ENCODE measurements at regions not wholly inside any gene's neighbourhood (a gene's known extent, or its start where the extent isn't known, plus 50 kb on each side); places are given as distances from the start of the nearest gene placed in this dataset.

DNA sequence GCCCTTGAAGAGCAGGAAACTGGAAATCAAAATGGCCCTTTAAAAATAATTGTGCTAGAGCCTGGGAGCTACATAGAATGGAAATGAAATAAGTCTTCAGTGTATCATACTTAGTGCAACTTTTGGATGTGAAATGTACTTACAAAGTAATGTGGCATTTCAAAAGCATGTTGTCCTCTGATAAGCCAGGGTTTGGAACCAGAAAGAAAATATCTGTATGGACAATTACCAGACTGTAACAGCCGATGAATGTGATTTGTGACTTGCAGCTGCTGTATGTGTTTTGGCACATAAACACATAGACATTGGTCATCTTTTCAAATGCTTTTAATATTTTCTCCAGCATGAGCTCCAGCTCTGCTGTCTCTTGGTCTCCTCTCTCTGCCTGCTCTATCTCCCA is 546.4 kb downstream of the OMA1 start:
- DNase-seq (ENCODE audit: low spot score) = no peak

DNA sequence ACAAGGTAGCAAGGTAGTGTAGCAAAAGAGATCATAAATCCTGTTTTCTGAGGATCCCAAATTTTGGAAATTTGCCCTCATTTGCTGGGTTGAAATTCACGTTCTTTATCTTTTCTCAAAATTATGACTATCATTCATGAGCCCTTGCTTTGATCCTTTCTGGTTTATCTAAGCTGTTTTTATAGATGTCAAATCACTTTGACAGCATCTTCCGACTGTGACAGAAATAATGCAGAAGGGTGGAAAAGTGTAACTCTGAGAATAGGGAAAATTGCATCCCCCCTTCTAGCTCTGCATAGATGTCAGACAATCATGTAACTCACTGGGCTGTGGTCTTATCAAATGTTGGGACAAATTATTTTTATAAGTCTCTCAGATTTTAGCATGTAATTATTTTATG is 550.1 kb downstream of the OMA1 start:
- DNase-seq (ENCODE audit: low spot score) = no peak

DNA sequence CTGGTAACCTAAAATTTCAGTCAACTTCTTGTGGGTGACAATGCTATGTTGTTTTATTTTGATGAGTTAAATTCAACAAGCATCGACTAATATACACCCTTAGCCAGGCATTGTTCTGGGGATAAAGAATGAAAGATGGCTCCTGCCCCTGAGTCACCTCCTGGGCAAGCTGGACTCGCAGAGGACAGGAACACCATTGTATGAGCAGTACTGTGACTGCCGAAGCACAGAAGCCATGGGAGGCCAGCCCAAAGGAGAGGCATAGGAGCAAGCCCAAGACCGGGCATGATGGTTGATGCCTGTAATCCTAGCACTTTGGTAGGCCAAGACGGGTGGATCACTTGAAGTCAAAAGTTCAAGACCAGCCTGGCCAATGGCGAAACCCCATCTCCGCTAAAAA is 555.2 kb downstream of the OMA1 start:
- DNase-seq (ENCODE audit: low spot score) = no peak

DNA sequence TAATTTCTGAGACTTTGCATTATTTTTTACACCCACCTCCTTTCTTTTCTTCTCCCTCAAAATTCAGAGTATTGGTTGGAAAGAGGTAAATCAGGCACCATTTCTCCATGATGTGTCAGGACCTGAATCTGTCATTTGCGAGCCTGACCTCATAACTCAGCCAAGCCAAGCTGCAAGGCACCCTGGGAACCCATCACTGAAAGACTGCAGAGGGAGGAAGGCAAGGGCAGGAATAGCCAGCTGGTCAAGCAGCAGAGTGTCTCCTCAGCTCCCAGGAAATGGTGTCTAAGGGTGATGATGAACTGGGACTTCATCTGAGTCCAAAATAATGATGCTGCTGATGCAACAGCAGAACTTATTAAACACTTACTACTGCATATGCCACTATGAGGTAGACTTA is 556.6 kb downstream of the OMA1 start:
- DNase-seq (ENCODE audit: low spot score) = no peak

DNA sequence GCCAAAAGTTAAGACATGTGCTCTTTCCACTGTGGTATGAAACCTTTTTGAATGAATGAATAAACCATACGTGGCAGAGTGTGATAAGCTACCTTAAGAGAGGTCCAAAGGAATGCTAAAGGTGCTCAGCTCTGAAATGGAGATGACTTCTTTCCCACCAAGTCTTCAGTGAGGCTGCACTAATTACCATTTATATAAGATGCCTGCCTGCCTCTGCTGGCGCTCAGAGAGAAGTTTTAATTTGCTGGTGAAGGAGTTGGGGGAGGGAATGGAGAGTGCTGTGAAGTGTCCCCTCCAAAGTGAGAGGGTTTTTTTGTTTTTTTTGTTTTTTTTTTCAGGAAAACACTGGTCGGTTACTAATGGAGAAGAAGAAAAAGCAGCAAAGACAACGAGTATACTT is 559.0 kb downstream of the OMA1 start:
- DNase-seq (ENCODE audit: low spot score) = no peak

DNA sequence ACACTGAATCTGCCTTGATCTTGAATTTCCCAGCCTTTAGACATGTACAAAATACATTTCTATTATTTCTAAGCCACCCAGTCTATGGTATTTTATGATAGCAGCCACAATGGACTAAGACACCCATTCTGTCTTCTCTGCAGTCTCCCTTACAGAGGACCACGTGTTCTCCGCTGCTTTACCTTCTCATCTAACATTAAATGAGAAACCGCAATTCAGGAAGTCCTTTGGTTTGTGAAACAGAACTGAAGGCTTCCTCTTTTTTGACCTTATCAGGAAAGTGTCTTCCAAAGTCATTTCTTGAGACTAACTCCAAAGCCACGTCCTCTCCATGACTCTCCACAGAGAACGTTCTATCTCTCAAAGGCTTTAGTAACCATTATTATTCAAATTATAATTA is 560.1 kb downstream of the OMA1 start:
- no peak for DNase-seq (ENCODE audit: low spot score)

DNA sequence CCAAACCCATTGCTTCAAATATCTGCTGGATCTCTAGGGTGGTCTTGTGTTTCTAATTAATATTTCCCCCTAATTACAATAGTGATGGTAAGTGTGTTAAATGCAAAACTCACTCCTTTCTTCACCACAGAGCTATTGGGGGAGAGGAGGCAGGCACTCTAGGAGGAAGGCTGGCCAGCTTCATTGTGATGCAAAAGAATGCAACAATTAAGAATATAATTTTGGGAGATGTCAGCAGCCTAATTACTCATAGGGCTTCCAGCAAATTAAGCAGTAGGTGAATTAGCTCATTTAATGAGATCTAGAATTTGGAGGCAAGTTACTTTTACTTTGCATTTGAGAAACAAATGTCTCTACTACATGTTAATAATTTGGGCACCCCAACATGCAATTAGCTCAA is 560.4 kb upstream of the DAB1 start:
- DNase-seq (ENCODE audit: low spot score) = no peak

DNA sequence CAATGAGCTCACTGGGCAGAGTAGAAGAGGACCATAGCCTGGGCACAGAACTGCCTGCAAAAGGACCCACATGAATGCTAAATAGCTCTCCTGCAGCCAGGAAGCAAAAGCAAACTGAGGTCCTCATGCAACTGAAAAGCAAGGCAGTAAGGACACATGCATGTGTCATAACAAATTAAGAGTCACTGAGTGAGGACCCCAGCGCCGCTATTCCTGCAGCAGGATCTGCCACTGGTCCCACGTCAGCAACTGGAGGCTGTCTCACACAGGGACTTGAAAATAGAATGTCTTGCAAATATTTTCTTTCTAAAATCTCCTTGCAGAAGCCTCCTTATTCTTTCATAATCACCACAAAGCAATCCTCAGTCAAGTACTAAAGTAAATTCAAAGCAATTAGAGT is 559.6 kb upstream of the DAB1 start:
- no peak for DNase-seq (ENCODE audit: low spot score)

DNA sequence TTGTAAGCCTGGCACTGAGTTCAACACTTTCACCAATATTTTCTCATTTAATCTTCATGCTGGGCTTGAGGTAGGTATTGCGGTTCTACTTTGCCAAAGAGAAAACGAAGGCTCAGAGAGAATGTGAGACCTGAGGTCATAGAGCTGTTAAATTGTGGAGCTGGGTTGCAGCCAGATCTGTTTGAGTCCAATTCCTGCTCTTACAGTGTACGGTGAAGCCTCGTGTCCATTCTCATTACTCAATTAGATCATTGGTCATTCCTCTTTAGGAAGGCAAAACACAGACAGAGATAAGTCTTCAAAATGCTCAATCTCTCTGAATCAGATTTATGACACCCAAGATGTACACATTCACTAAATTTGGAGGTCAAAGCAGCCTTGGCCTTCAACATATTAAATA is 559.0 kb upstream of the DAB1 start:
- DNase-seq (ENCODE audit: low spot score) = no peak

DNA sequence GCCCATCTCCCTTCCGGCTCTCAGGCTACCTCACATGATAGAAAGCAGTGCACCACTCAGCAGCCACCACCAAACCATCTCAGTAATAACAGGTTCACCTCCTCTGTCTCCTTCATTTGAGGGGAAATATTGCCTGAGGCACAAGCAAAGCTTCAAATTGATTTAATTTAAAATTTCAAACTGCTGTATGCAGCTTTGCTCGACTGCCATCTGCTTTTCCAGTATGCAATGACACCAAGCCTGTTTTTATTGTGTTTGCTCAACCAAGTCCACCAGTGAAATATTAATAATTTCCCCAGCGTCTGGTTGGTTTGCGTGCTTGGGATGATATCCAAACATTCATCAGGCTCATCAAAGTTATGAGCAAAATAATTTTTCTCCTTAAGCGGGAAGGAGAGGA is 552.4 kb upstream of the DAB1 start:
- DNase-seq (ENCODE audit: low spot score) = no peak

DNA sequence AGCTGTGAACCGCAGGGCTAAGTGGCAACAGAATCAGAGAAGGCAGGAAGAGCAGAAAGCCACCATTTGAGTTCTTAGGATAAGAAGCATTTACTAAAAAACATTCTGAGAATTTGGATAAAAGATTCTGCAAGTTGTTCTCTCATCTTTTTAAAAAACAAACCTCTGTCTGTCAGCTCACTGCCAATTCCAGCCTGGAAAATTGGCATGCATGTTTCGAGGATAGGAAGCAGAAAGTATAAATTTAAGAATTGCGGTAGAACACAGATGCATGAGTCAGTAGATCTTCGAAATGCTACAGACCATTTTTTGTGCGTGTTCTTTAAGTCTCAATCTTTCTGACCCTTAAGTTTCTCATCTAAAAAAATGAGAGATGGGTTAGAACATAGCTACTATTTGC is 544.5 kb upstream of the DAB1 start:
- no peak for DNase-seq (ENCODE audit: low spot score)

DNA sequence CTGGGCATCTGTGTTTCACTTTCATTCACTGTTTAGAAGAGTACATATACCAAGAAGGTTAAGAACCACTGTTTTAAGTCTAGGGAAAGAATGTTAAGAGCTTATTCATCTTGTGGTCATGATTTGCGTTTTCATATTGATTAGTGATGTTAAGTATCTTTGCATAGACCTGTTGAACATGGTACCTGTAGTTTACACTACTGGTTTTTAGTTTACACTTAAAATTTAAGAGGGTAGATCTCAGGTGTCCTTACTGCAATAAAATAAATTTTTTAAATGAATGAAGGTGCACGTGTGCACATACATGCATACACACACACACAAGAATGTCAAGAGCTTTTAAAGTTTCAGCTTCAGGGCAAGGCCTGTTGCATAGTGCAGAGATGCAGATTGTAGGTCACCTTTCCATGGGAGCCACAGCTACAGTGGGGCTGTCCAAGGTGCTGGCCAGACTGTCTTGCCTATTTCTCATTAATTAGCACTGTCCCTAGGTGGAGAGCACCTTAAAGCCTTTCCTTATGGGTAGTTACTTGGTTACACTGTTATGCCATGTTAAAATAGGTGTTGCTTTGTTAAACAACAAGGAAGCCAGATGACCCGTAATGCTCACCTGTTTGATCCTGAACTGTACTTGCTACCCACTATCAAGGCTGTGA is 543.0 kb upstream of the DAB1 start:
- peak; percentile 42 for DNase-seq (ENCODE audit: low spot score)

DNA sequence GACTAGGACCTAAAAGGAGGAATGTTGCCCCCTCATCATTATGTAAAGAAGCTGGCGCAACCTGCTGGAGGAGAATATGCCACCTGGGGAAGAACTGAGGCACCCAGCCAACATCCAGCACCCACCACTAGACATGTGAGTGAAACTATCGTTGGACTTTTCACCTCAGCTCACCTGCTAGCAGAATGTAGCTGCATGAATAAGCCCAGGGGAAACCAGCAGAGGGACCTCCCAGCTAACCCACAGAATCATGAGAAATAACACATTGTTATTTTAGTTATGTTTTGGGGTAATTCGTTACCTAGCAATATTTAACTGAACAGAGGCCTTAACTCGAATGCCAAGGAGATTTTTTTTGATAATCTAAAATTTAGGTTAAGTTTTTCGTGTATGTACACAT is 542.5 kb upstream of the DAB1 start:
- no peak for DNase-seq (ENCODE audit: low spot score)

DNA sequence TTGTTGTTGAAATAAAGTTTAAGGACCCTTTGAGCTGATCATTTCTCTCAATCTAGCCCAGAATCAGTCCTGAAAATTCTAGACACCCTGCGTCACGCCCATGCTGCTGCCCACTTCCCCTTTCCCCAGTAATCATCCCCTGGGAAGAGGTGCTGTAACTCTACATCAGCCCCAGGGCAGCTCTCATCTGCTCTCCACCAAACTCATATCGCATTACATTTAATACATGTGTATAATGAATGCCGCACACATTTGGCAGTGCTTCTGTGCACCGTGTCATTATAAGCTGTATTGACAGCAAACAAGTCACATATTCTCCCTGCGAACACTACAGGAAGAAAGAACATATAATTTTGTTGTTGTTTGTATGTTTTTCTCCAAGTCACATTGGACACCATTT is 539.7 kb upstream of the DAB1 start:
- DNase-seq (ENCODE audit: low spot score) = no peak

DNA sequence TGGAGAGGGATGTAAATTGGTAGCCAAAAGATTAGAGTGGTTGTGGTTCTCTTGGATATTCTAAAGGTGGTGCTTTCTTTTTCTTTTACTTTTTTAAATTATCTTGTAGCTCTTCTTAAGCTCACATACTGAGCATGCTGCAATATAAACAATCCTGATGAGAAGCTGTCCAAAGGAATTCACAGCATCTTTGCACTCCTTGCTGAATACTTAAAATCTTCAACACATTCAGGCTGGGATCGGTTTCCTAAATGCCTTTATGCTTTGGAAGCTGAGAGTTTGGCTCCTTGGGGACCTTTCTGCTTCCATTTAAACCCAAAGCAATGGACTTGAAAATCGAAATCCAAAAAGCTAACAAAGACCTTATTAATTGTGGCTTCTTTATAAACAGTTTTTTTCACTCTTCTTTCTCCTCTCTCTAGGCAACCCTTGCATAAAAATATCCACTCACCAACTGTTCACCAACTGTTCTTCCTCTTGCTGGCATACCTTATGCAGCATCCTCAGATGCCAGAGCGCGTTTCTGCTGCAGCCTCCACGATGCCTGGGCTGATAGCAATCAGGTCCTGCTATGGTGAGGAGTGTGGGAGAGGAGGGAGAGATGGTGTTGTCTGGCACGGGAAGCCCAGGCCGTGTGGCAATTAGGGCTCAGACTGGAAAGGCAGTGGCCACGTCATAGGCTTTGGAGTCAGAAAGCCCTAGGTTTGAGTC is 535.8 kb upstream of the DAB1 start:
- DNase-seq (ENCODE audit: low spot score) = no peak

DNA sequence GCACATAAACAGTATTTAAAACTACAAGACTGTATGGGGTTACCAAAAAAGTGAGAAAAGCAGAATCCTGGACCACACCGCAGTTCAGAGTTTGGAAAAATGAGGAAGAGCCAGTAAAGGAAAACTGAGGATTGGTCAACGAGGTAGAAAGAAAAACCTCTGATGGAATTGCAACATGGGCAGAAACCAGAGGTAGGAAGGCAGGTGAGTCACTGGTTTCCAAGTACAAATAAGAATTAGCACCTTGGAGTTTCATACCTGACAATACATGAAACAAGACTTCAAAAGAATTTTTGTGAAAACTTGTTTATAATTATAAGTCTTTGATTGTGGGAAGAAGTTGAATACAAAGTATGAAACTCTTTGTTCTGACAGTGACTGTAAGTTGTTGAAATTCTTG is 533.7 kb upstream of the DAB1 start:
- no peak for DNase-seq (ENCODE audit: low spot score)

DNA sequence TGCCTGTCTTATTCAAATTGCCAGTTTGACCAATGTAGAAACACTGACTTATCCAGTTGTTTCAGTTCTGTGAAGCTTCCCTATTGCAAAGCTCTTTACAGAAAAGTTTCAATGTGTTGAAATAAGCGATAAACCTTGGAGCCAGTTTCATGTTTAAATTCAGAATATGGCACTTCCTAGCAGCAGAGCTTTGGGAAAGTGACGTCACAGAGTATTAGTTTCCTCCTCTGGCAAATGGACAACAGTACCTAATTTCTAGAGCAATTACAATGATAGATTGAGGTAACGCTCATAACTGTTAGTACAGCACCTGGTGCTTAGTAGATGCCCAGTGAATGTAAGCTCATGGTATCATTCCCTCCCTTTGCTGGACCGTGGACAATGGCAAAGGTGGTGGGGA is 527.5 kb upstream of the DAB1 start:
- DNase-seq (ENCODE audit: low spot score) = no peak

DNA sequence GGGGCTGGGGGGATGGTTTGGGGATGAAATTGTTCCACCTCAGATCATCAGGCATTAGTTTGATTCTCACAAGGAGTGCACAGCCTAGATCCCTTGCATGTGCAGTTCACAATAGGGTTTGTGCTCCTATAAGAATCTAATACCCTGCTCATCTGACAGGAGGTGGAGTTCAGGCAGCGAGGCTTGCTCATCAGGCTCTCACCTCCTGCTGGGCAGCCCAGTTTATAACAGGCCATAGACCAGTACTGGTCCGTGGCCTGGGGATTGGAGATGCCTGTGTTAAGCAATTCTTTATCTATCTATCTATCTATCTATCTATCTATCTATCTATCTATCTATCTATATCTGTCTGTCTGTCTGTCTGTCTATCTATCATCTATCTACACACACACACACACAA is 525.3 kb upstream of the DAB1 start:
- no peak for DNase-seq (ENCODE audit: low spot score)

DNA sequence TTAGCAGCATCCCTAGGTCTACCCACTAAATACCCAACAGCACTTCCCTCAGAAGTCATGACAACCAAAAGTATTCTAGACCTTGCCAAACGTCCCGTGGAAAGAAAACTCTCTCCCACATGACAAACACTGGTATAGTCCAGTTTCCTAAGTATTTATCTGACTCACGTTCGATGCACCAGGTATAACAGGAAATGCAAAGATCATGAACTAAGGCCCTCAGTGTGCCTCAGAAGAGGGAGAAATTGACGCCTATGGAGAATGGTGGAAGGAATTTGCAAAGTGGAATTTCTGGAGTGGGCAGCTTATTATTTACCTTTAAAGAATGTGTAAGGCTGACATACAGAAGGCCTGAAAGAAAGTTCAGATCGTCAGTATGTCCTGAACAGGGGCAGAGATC is 523.6 kb upstream of the DAB1 start:
- no peak for DNase-seq (ENCODE audit: low spot score)

DNA sequence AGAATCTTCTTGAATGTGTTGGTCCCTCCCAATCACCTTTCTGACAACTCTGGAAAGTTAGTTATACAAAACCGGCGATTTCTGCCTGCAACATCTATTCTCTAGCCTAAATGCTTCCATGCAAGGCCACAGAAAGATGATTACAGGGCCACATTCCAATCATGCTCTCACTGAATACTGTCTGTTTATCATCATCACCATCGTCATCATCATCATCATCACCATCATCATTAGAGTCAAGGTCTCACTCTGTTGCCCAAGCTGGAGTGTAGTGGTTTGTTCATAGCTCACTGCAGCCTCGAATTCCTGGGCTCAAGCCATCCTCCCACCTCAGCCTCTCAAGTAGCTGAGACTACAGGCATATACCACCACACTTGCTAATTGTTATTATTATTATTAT is 521.2 kb upstream of the DAB1 start:
- no peak for DNase-seq (ENCODE audit: low spot score)

DNA sequence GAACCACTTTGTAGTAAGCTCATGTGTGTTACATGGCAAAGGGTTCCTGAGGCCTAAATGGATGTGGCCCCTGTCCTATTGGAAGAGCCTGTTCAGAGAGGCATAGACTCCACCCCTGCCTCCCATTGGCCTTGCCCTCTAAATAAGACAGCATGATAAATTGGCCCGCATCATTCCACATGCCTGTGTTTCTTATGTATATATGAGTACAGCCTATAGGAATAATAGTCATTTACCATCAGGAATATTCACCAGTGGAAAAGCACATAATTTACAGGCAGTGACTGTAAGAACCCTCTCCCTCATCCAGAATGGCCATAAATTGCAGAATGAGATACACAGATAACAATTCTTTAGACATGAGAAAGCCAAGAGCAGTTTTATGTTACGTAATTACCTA is 519.5 kb upstream of the DAB1 start:
- no peak for DNase-seq (ENCODE audit: low spot score)

DNA sequence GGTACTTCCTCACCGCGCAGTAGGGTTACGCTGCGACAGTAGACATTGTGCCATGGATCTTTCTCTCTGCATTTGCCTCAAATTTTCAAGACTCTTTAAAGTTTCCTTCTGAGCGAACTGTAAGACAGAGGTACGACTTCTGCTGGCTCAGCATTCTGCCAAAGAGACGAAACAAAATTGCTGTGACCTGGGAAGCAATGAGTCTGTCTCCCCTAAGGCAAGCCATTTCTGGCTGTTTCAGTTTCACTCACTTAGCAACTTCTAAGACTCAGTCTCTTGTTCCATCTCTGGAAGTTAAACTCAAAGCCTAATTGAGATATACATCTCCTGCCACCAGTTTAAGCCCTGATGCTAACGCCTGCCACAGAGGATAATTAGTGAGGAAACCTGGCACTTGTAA is 510.9 kb upstream of the DAB1 start:
- DNase-seq (ENCODE audit: low spot score) = no peak

DNA sequence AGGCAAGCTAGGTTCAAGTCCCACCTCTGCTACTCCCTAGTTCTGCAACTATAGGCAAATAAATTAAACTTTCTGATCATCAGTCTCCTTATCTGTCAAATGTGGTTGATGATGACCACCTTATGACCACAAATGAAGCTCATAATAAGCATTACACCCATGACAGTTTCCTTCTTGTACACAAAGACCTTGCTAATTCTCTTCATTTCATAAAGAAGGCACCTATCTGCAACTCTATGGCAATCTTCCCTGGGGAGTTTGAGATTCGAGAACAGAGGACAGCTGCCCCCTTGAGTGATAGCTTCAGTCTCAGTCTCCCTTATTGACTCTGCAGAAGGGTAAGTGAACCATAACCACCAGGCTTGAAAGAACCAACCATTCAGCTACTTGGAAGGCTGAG is 503.1 kb upstream of the DAB1 start:
- DNase-seq (ENCODE audit: low spot score) = no peak

DNA sequence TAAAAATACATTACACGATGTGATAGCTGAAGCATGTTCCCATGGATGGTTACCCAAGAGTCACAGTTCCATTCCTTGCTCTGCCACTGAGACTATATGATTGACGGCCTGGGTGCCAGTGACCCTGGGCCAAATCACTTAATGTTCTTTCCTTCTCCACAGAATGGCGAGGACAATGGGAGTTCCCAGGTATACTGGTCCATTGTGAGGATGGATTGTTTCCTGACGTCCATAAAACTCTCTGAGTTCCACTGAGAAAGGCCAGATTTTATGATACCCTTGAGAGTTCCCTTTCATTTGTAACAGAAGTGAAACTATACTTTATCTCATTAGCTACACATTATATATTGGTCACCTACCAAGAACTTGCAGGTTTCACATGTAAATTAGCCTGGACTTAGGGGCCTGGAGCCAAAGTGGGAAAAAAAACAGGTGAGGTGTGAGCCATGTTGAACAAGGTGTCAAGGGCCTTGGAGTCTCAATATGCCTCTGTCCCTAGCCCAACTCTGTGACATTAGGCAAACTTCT is 502.2 kb upstream of the DAB1 start:
- DNase-seq (ENCODE audit: low spot score) = no peak
